ENCODE measurements at regions not wholly inside any gene's neighbourhood (a gene's known extent, or its start where the extent isn't known, plus 50 kb on each side); places are given as distances from the start of the nearest gene placed in this dataset.

DNA sequence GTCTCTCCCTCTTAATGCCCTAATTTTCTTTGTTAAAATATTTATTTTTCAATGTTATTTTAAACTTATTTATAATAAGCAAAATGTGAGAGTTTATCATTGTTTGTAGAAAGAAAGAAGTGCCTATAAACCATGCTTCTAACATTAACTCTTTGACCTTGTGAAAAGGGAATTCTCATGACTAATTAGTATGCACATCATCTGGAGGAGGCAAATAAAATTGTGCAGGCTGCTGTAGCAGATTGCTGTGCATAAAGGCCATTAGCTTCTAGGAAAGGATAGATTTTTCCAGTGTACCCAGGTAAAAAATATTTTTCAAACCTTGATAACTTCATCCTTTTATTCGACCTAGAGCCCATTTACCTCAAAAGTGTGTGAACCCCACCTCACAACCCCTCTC, 84.6 kb upstream of the GUCY1A1 start:
- no peak for TF ChIP-seq POLR2AphosphoS5 (IDR thresholded peaks at IDR 0.05; ENCODE audit: low read depth, low read length)
- no peak for TF ChIP-seq POLR2A (IDR thresholded peaks at IDR 0.05; ENCODE audit: low read depth, low read length)
- no peak for TF ChIP-seq TAF1 (IDR thresholded peaks at IDR 0.05; ENCODE audit: low read depth, low read length)
- no peak for TF ChIP-seq SPI1 (IDR thresholded peaks at IDR 0.05; ENCODE audit: low read depth, low read length)
- no peak for TF ChIP-seq PAX5 (IDR thresholded peaks at IDR 0.05; ENCODE audit: insufficient read depth, low read length, severe bottlenecking)
- TF ChIP-seq POU2F2 (IDR thresholded peaks at IDR 0.05; ENCODE audit: low read depth, low read length): no peak
